HEK293 (cell line): ENCODE measurements at regions not wholly inside any gene's neighbourhood (a gene's known extent, or its start where the extent isn't known, plus 50 kb on each side); places are given as distances from the start of the nearest gene placed in this dataset.

Experiments used
- SETDB1 ChIP-seq: IDR thresholded peaks from one replicate; pipeline ENCODE4 v1.6.1; 2017; ENCODE audit warnings: mild to moderate bottlenecking, low read length, moderate library complexity, mixed read lengths; ENCODE audit not compliant: insufficient read length
- YY1 ChIP-seq: fragments of 450-650 bp; formaldehyde crosslinking; IDR thresholded peaks from 2 replicates; pipeline ENCODE4 v1.5.1; 2018; ENCODE audit warnings: missing biosample characterization, missing genetic modification characterization
- YY2 ChIP-seq: fragments of 450-650 bp; formaldehyde crosslinking; IDR thresholded peaks from 2 replicates; pipeline ENCODE4 v1.5.1; 2016; ENCODE audit warnings: missing biosample characterization, missing genetic modification characterization
- ZNF350 ChIP-seq: fragments of 450-650 bp; formaldehyde crosslinking; IDR thresholded peaks from 2 replicates; pipeline ENCODE4 v1.5.0; 2017; ENCODE audit warnings: missing biosample characterization, mild to moderate bottlenecking, missing genetic modification characterization
- TF ChIP-seq, protein P1 (sequence below): fragments of 450-650 bp; formaldehyde crosslinking; IDR thresholded peaks from 2 replicates; pipeline ENCODE4 v1.5.1; 2016; ENCODE audit warnings: missing biosample characterization, missing genetic modification characterization
- TF ChIP-seq, protein P2 (sequence below): fragments of 450-650 bp; formaldehyde crosslinking; IDR thresholded peaks from 2 replicates; pipeline ENCODE4 v1.5.1; 2016; ENCODE audit warnings: missing biosample characterization, missing genetic modification characterization

- TF ChIP-seq YY1 (tag by site-specific recombination) (no peak), ZNF350 (tag by site-specific recombination) (no peak), YY2 (tag by site-specific recombination) (no peak), SETDB1 (no peak)
- TF ChIP-seq, protein P1, sequence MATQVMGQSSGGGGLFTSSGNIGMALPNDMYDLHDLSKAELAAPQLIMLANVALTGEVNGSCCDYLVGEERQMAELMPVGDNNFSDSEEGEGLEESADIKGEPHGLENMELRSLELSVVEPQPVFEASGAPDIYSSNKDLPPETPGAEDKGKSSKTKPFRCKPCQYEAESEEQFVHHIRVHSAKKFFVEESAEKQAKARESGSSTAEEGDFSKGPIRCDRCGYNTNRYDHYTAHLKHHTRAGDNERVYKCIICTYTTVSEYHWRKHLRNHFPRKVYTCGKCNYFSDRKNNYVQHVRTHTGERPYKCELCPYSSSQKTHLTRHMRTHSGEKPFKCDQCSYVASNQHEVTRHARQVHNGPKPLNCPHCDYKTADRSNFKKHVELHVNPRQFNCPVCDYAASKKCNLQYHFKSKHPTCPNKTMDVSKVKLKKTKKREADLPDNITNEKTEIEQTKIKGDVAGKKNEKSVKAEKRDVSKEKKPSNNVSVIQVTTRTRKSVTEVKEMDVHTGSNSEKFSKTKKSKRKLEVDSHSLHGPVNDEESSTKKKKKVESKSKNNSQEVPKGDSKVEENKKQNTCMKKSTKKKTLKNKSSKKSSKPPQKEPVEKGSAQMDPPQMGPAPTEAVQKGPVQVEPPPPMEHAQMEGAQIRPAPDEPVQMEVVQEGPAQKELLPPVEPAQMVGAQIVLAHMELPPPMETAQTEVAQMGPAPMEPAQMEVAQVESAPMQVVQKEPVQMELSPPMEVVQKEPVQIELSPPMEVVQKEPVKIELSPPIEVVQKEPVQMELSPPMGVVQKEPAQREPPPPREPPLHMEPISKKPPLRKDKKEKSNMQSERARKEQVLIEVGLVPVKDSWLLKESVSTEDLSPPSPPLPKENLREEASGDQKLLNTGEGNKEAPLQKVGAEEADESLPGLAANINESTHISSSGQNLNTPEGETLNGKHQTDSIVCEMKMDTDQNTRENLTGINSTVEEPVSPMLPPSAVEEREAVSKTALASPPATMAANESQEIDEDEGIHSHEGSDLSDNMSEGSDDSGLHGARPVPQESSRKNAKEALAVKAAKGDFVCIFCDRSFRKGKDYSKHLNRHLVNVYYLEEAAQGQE (tag by site-specific recombination): no peak
- TF ChIP-seq, protein P2, sequence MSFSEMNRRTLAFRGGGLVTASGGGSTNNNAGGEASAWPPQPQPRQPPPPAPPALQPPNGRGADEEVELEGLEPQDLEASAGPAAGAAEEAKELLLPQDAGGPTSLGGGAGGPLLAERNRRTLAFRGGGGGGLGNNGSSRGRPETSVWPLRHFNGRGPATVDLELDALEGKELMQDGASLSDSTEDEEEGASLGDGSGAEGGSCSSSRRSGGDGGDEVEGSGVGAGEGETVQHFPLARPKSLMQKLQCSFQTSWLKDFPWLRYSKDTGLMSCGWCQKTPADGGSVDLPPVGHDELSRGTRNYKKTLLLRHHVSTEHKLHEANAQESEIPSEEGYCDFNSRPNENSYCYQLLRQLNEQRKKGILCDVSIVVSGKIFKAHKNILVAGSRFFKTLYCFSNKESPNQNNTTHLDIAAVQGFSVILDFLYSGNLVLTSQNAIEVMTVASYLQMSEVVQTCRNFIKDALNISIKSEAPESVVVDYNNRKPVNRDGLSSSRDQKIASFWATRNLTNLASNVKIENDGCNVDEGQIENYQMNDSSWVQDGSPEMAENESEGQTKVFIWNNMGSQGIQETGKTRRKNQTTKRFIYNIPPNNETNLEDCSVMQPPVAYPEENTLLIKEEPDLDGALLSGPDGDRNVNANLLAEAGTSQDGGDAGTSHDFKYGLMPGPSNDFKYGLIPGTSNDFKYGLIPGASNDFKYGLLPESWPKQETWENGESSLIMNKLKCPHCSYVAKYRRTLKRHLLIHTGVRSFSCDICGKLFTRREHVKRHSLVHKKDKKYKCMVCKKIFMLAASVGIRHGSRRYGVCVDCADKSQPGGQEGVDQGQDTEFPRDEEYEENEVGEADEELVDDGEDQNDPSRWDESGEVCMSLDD (tag by site-specific recombination): no peak
Observed at GRCh38 chr5:6810641-6811405, 97.6 kb downstream of the TENT4A start.
